NCI-H2227 (cell line): ENCODE measurements at regions not wholly inside any gene's neighbourhood (a gene's known extent, or its start where the extent isn't known, plus 50 kb on each side); places are given as distances from the start of the nearest gene placed in this dataset.

Experiments used
- DNase-seq: peaks from one replicate; lab custom pipeline; 2025; ENCODE audit not compliant: unreplicated experiment; lab: John Stamatoyannopoulos, UW

- DNase-seq = no peak
Measured at GRCh38 chr15:70337277-70338186, 239.8 kb upstream of the TLE3 start.

GRCh38 chr15:70336425-70337009 is 238.8 kb upstream of the TLE3 start:
- DNase-seq = no peak

GRCh38 chr15:70334286-70334685 is 236.6 kb upstream of the TLE3 start:
- no peak for DNase-seq

- no peak for DNase-seq
Measured at GRCh38 chr15:70329179-70329578, 231.5 kb upstream of the TLE3 start.

GRCh38 chr15:70328679-70329115 is 231.0 kb upstream of the TLE3 start:
- no peak for DNase-seq

GRCh38 chr15:70327856-70328678 is 230.3 kb upstream of the TLE3 start:
- DNase-seq = no peak

GRCh38 chr15:70327328-70327855 is 229.7 kb upstream of the TLE3 start:
- no peak for DNase-seq

- no peak for DNase-seq
Measured at GRCh38 chr15:70324001-70324974, 226.6 kb upstream of the TLE3 start.

- DNase-seq = no peak
Measured at GRCh38 chr15:70323111-70323851, 225.6 kb upstream of the TLE3 start.

- DNase-seq = no peak
Measured at GRCh38 chr15:70322051-70322668, 224.4 kb upstream of the TLE3 start.

- no peak for DNase-seq
Measured at GRCh38 chr15:70321172-70321819, 223.6 kb upstream of the TLE3 start.

GRCh38 chr15:70320482-70320881 is 222.8 kb upstream of the TLE3 start:
- no peak for DNase-seq

GRCh38 chr15:70320077-70320476 is 222.4 kb upstream of the TLE3 start:
- DNase-seq = no peak

GRCh38 chr15:70319466-70319865 is 221.7 kb upstream of the TLE3 start:
- DNase-seq = no peak

GRCh38 chr15:70318594-70319465 is 221.1 kb upstream of the TLE3 start:
- DNase-seq = no peak

GRCh38 chr15:70316059-70316600 is 218.4 kb upstream of the TLE3 start:
- DNase-seq = no peak

- no peak for DNase-seq
Measured at GRCh38 chr15:70315431-70315830, 217.7 kb upstream of the TLE3 start.
